Natural killer cell (primary cell): ENCODE measurements at regions not wholly inside any gene's neighbourhood (a gene's known extent, or its start where the extent isn't known, plus 50 kb on each side); places are given as distances from the start of the nearest gene placed in this dataset.

Experiments used
- ATAC-seq, 3 donors: fragments of 150-1000 bp in 2 of 3; fragments of 200-7000 bp in 1 of 3; cut with Tn5 transposase; 1 replicate in 1 of 3; 2 replicates in 2 of 3; pipeline ENCODE4 v1.10.0; 2021; ENCODE audit warnings: mild to moderate bottlenecking in 2 of 3, moderate library complexity in 2 of 3
- DNase-seq, 2 donors: peaks; one replicate each; pipeline versions ENCODE4 v3.0.0 to v3.0.0-alpha.2; 2013 to 2021; ENCODE audit warnings: mixed read lengths in 1 of 2
- H3K27ac ChIP-seq: one replicate; pipeline ENCODE4 v1.5.1; 2013; ENCODE audit warnings: mild to moderate bottlenecking, low read length
- H3K27me3 ChIP-seq: one replicate; pipeline ENCODE4 v1.6.1; 2013; ENCODE audit warnings: low read length; ENCODE audit not compliant: control insufficient read depth, insufficient read depth
- H3K36me3 ChIP-seq: one replicate; pipeline ENCODE4 v1.6.1; 2013; ENCODE audit warnings: low read length; ENCODE audit not compliant: control insufficient read depth, insufficient read depth
- H3K4me1 ChIP-seq: one replicate; pipeline ENCODE4 v1.6.1; 2013; ENCODE audit warnings: low read length; ENCODE audit not compliant: control insufficient read depth, insufficient read depth
- H3K4me3 ChIP-seq: one replicate; pipeline ENCODE4 v1.5.1; 2013; ENCODE audit warnings: low read length
- H3K9me3 ChIP-seq: one replicate; pipeline ENCODE4 v1.6.1; 2013; ENCODE audit warnings: low read length; ENCODE audit not compliant: control insufficient read depth, insufficient read depth
- H3K27ac Mint-ChIP-seq, 2 donors: one replicate each; pipeline ENCODE4 v1.8.0; 2022; ENCODE audit warnings: mild to moderate bottlenecking in 2 of 2, mixed read lengths in 2 of 2, moderate library complexity in 1 of 2
- H3K27me3 Mint-ChIP-seq, 2 donors: one replicate each; pipeline ENCODE4 v1.8.0; 2022; ENCODE audit warnings: low read depth in 2 of 2, mixed read lengths in 2 of 2
- H3K36me3 Mint-ChIP-seq: one replicate; pipeline ENCODE4 v1.8.0; 2022; ENCODE audit warnings: mixed read lengths
- H3K4me1 Mint-ChIP-seq, 2 donors: one replicate each; pipeline ENCODE4 v1.8.0; 2022; ENCODE audit warnings: mixed read lengths in 2 of 2
- H3K4me3 Mint-ChIP-seq: one replicate; pipeline ENCODE4 v1.8.0; 2022; ENCODE audit warnings: mild to moderate bottlenecking, moderate library complexity, mixed read lengths
- H3K9me3 Mint-ChIP-seq, 2 donors: one replicate each; pipeline ENCODE4 v1.8.0; 2022; ENCODE audit warnings: mixed read lengths in 2 of 2
- WGBS: methylation state at CpG from one replicate; pipeline ENCODE4 v1.1.7; 2013; ENCODE audit warnings: missing lambda C conversion rate; ENCODE audit not compliant: insufficient coverage; 5-methylcytosine and 5-hydroxymethylcytosine counted together
- intact Hi-C: fragments of 100-400 bp; cut with micrococcal nuclease; formaldehyde crosslinking; loops from one replicate; pipeline ENCODE4 v1.14.2; 2022
- TF ChIP-seq, protein P1 (sequence below): fragments of 200-600 bp; IDR thresholded peaks from one replicate; pipeline ENCODE4 v1.8.0; 2022; ENCODE audit warnings: antibody characterized with exemption

DNA sequence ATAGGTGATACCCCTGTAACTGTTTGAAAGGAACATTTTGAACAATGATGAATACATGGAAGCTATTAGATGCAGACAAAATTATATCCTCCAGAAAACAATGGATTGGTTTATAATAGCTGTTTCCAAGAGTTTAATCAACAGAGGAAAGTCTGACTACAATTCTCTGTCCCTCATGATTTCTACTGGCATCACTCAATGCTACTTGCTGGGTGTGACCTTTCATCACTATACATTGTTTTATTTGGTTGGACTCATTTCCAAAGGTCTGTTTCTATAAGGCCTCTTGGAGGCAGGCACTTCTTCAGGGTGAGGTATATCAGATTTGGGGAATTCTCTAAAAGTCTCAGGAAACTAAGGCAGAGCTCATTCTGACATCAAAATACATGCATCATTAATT is 636.1 kb upstream of the SLC8A1 start:
- H3K4me1 ChIP-seq: no peaks in the 10 kb centered on the region
- no peaks in the 10 kb centered on the region for H3K27me3 ChIP-seq
- Mint-ChIP-seq H3K27me3 (no peaks in the 10 kb centered on the region), H3K9me3 (peaks cover 0 to 9% of the 10 kb centered on the region in 2 donors), H3K36me3 (no peaks in the 10 kb centered on the region), H3K4me3 (no peak overlapping the region), H3K27ac (no peak overlapping the region), H3K4me1 (no peaks in the 10 kb centered on the region)
- intact Hi-C loops: no loop called here
- ATAC-seq (no peak), DNase-seq (no peak)
- no peak overlapping the region for H3K27ac ChIP-seq
- H3K36me3 ChIP-seq: no peaks in the 10 kb centered on the region
- H3K9me3 ChIP-seq: no peaks in the 10 kb centered on the region
- TF ChIP-seq, protein P1, sequence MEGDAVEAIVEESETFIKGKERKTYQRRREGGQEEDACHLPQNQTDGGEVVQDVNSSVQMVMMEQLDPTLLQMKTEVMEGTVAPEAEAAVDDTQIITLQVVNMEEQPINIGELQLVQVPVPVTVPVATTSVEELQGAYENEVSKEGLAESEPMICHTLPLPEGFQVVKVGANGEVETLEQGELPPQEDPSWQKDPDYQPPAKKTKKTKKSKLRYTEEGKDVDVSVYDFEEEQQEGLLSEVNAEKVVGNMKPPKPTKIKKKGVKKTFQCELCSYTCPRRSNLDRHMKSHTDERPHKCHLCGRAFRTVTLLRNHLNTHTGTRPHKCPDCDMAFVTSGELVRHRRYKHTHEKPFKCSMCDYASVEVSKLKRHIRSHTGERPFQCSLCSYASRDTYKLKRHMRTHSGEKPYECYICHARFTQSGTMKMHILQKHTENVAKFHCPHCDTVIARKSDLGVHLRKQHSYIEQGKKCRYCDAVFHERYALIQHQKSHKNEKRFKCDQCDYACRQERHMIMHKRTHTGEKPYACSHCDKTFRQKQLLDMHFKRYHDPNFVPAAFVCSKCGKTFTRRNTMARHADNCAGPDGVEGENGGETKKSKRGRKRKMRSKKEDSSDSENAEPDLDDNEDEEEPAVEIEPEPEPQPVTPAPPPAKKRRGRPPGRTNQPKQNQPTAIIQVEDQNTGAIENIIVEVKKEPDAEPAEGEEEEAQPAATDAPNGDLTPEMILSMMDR: no peak
- no peak overlapping the region for H3K4me3 ChIP-seq

DNA sequence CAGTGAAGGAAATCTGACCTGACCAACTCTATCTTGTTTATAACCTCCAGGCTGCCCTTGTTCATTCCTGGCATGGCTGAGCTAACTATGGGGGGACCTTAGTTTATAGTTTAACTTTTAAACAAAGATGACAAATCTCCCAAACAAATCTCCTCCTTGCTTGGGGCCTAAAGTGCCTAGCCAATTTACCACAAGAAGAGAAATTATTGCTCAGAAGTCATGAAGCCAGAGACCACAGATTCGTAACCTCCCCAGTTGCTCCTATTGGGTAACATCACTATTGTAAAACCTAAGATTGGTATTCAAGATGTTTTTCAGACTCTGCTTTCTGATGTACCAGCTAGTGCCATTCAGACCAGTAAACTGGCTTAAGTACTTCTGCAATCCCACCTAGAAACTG is 649.4 kb upstream of the SLC8A1 start:
- no peaks in the 10 kb centered on the region for H3K4me1 Mint-ChIP-seq
- intact Hi-C loops: no loop called here
- Histone ChIP-seq H3K27me3 (no peaks in the 10 kb centered on the region), H3K4me3 (no peak overlapping the region), H3K36me3 (no peaks in the 10 kb centered on the region), H3K4me1 (no peaks in the 10 kb centered on the region), H3K9me3 (no peaks in the 10 kb centered on the region), H3K27ac (no peak overlapping the region)
- no peak for DNase-seq
- H3K27me3 Mint-ChIP-seq: no peaks in the 10 kb centered on the region
- H3K4me3 Mint-ChIP-seq: no peak overlapping the region
- WGBS: 100% methylated on average over 1 of the region's 1 CpG
- ATAC-seq: no peak
- H3K36me3 Mint-ChIP-seq: no peaks in the 10 kb centered on the region
- H3K9me3 Mint-ChIP-seq: peaks cover 0 to 2% of the 10 kb centered on the region in 2 donors
- TF ChIP-seq, protein P1: no peak
- H3K27ac Mint-ChIP-seq: no peak overlapping the region

DNA sequence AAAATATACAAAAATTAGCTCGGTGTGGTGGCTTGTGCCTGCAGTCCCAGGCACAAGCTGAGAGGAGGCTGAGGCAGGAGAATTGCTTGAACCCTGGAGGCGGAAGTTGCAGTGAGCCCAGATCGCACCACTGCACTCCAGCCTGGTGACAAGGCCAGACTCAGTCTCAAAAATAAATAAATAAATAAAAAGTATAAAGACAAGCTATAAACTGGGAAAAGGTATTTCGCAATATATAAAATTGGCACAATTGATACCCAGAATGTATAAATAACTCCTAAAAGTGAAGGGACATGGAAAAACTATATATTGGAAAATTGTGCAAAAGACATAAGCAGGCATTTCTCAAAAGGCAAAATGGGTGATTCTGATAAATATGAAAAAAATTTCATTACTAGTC is 657.9 kb upstream of the SLC8A1 start:
- Histone ChIP-seq H3K4me1 (no peaks in the 10 kb centered on the region), H3K4me3 (no peak overlapping the region), H3K27me3 (no peaks in the 10 kb centered on the region), H3K36me3 (no peaks in the 10 kb centered on the region), H3K27ac (no peak overlapping the region), H3K9me3 (no peaks in the 10 kb centered on the region)
- Mint-ChIP-seq H3K4me3 (no peak overlapping the region), H3K36me3 (no peaks in the 10 kb centered on the region), H3K27ac (no peak overlapping the region), H3K9me3 (peaks cover 0 to 8% of the 10 kb centered on the region in 2 donors), H3K4me1 (no peaks in the 10 kb centered on the region), H3K27me3 (no peaks in the 10 kb centered on the region)
- DNase-seq: no peak
- ATAC-seq: no peak
- 85% methylated on average over 2 of the region's 4 CpGs for WGBS
- intact Hi-C loops: no loop called here
- TF ChIP-seq, protein P1: no peak

DNA sequence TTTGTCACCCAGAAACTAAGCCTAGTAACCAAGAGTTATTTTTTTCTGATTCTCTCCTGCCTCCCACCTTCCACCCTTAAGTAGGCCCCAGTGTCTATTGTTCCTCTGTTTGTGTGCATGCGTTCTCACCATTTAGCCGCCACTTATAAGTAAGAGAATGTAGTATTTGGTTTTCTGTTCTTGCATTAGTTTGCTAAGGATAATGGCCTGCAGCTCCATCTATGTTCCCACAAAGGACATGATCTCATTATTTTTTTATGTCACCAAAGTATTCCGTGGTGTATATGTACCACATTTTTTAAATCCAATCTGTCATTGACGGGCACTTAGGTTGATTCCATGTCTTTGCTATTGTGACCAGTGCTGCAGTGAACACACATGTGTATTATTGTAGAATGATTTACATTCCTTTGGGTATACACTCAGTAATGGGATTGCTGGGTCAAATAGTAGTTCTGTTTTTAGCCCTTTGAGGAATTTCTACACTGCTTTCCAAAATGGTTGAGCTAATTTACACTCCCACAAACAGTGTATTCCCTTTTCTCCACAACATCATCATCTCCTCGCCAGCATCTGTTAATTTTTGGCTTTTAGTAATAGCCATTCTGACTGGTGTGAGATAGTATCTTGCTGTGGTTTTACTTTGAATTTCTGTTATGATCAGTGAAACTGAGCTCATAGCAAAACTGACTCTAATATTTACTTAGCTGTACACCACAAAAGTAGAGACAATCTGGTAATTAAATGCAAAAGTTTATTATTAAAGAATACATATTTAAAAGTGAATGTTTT is 660.1 kb upstream of the SLC8A1 start:
- Mint-ChIP-seq H3K27ac (no peak overlapping the region), H3K36me3 (no peaks in the 10 kb centered on the region), H3K27me3 (no peaks in the 10 kb centered on the region), H3K4me3 (no peak overlapping the region), H3K9me3 (peaks cover 0 to 10% of the 10 kb centered on the region in 2 donors), H3K4me1 (no peaks in the 10 kb centered on the region)
- TF ChIP-seq, protein P1: no peak
- H3K36me3 ChIP-seq: no peaks in the 10 kb centered on the region
- no peaks in the 10 kb centered on the region for H3K4me1 ChIP-seq
- intact Hi-C loops: no loop called here
- H3K9me3 ChIP-seq: no peaks in the 10 kb centered on the region
- no peak for ATAC-seq
- no peak overlapping the region for H3K4me3 ChIP-seq
- no peak for DNase-seq
- no peak overlapping the region for H3K27ac ChIP-seq
- H3K27me3 ChIP-seq: no peaks in the 10 kb centered on the region
- 91% methylated on average over 2 of the region's 5 CpGs for WGBS
